Lung (tissue), 11 donors: ENCODE measurements at regions not wholly inside any gene's neighbourhood (a gene's known extent, or its start where the extent isn't known, plus 50 kb on each side); places are given as distances from the start of the nearest gene placed in this dataset.

ENCODE experiments used
- ATAC-seq: fragments of 200-7000 bp; cut with Tn5 transposase; one replicate; pipeline ENCODE4 v1.9.1; 2020; ENCODE audit warnings: moderate number of reproducible peaks; ENCODE audit not compliant: insufficient read depth, low FRiP score
- DNase-seq, 3 donors: peaks; one replicate each; pipeline ENCODE4 v3.0.0-alpha.2; 2013 to 2017
- H3K27ac ChIP-seq, 2 donors: one replicate each; pipeline ENCODE4 v1.5.1; 2013; ENCODE audit warnings: mild to moderate bottlenecking in 2 of 2, moderate library complexity in 2 of 2, control low read depth in 1 of 2, inconsistent platforms in 1 of 2, low read depth in 1 of 2, low read length in 1 of 2
- H3K27me3 ChIP-seq, 3 donors: one replicate each; pipeline ENCODE4 v1.5.1; 2013; ENCODE audit warnings: low read length in 2 of 3; ENCODE audit not compliant: control insufficient read depth in 3 of 3, insufficient read depth in 3 of 3
- H3K36me3 ChIP-seq, 4 donors: one replicate each; pipeline ENCODE4 v1.5.1; 2013; ENCODE audit warnings: low read length in 4 of 4, mild to moderate bottlenecking in 1 of 4, moderate library complexity in 1 of 4; ENCODE audit not compliant: control insufficient read depth in 4 of 4, insufficient read depth in 4 of 4
- H3K4me1 ChIP-seq, 5 donors: one replicate each; pipeline ENCODE4 v1.5.1; 2013; ENCODE audit warnings: low read length in 5 of 5, mild to moderate bottlenecking in 2 of 5, moderate library complexity in 1 of 5; ENCODE audit not compliant: control insufficient read depth in 5 of 5, insufficient read depth in 5 of 5
- H3K4me3 ChIP-seq: one replicate; pipeline ENCODE4 v1.5.1; 2013; ENCODE audit warnings: mild to moderate bottlenecking, control low read depth, moderate library complexity
- H3K9ac ChIP-seq, 2 donors: one replicate each; pipeline ENCODE4 v1.5.1; 2013; ENCODE audit warnings: low read length in 2 of 2, control low read depth in 1 of 2; ENCODE audit not compliant: insufficient read depth in 1 of 2
- H3K9me3 ChIP-seq, 4 donors: one replicate each; pipeline ENCODE4 v1.5.1; 2013; ENCODE audit warnings: low read length in 3 of 4, mild to moderate bottlenecking in 1 of 4, moderate library complexity in 1 of 4; ENCODE audit not compliant: control insufficient read depth in 4 of 4, insufficient read depth in 3 of 4
- WGBS, 2 donors: extraction: QIAGEN DNeasy Blood & Tissue Kit; methylation state at CpG; one replicate each; pipeline ENCODE4 v1.1.7; 2013; 5-methylcytosine and 5-hydroxymethylcytosine counted together
- TF ChIP-seq, protein P1 (sequence below): IDR thresholded peaks from 2 replicates; pipeline ENCODE4 v1.5.1; 2012; ENCODE audit warnings: mild to moderate bottlenecking; ENCODE audit errors: control extremely low read depth, extremely low read depth
- donor health status: control.
- donor health status: control.
- donor health status: Bipolar disorder and iron deficiency.
- donor health status: healthy.
- donor health status: DM: yes; HTN: yes; CAD: no.

- WGBS, 2 donors = 71 to 78% methylated on average over 3 of the region's 3 CpGs
- TF ChIP-seq, protein P1, sequence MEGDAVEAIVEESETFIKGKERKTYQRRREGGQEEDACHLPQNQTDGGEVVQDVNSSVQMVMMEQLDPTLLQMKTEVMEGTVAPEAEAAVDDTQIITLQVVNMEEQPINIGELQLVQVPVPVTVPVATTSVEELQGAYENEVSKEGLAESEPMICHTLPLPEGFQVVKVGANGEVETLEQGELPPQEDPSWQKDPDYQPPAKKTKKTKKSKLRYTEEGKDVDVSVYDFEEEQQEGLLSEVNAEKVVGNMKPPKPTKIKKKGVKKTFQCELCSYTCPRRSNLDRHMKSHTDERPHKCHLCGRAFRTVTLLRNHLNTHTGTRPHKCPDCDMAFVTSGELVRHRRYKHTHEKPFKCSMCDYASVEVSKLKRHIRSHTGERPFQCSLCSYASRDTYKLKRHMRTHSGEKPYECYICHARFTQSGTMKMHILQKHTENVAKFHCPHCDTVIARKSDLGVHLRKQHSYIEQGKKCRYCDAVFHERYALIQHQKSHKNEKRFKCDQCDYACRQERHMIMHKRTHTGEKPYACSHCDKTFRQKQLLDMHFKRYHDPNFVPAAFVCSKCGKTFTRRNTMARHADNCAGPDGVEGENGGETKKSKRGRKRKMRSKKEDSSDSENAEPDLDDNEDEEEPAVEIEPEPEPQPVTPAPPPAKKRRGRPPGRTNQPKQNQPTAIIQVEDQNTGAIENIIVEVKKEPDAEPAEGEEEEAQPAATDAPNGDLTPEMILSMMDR = no peak
- no peak for ATAC-seq
Observed at GRCh38 chr10:33579996-33580395, 245.5 kb upstream of the NRP1 start.

GRCh38 chr10:33573606-33574005 is 239.1 kb upstream of the NRP1 start:
- no peaks in the 10 kb centered on the region for H3K4me1 ChIP-seq
- H3K36me3 ChIP-seq = no peaks in the 10 kb centered on the region
- TF ChIP-seq, protein P1 = no peak
- ATAC-seq = no peak
- H3K27me3 ChIP-seq = no peaks in the 10 kb centered on the region
- H3K4me3 ChIP-seq = no peak overlapping the region
- 76 to 79% methylated on average over 2 of the region's 2 CpGs for WGBS, 2 donors
- H3K27ac ChIP-seq = no peak overlapping the region
- no peak overlapping the region for H3K9ac ChIP-seq
- no peaks in the 10 kb centered on the region for H3K9me3 ChIP-seq
- no peak for DNase-seq

More at GRCh38 chr10:33579996-33580395, 245.5 kb upstream of the NRP1 start:
- no peak overlapping the region for H3K9ac ChIP-seq
- DNase-seq = peak in 2 of 3 donors; percentile 39 to 43
- H3K27me3 ChIP-seq = no peaks in the 10 kb centered on the region
- H3K36me3 ChIP-seq = no peaks in the 10 kb centered on the region
- no peak overlapping the region for H3K4me3 ChIP-seq
- H3K4me1 ChIP-seq = no peaks in the 10 kb centered on the region
- no peaks in the 10 kb centered on the region for H3K9me3 ChIP-seq
- H3K27ac ChIP-seq = no peak overlapping the region

GRCh38 chr10:33571616-33572015 is 237.1 kb upstream of the NRP1 start:
- H3K4me1 ChIP-seq = no peaks in the 10 kb centered on the region
- no peak overlapping the region for H3K4me3 ChIP-seq
- DNase-seq = no peak
- H3K9ac ChIP-seq = no peak overlapping the region
- no peak for ATAC-seq
- no peaks in the 10 kb centered on the region for H3K27me3 ChIP-seq
- TF ChIP-seq, protein P1 = no peak
- H3K9me3 ChIP-seq = no peaks in the 10 kb centered on the region
- 86 to 91% methylated on average over 1 of the region's 1 CpG for WGBS, 2 donors
- no peaks in the 10 kb centered on the region for H3K36me3 ChIP-seq
- H3K27ac ChIP-seq = no peak overlapping the region

DNA sequence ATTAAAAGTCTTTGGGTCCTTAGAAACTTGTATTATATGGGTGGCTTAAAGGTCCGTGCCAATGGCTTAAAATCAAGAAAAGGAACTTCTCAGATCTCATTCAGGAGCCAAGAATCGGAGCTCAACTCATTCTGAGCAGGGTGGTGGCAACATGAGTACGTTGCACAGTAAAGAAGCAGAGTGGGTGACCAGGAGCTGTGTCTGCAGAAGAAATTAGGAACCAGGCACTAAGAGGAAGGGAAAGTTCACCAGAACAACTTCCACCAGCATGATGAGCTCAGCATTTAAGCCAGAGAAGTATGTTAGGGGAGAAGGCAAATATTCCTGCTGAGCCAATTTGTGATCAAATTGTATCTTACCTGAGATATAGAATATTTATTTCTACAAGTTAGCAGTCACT is 236.0 kb upstream of the NRP1 start:
- ATAC-seq (no peak), DNase-seq (no peak)
- no peak overlapping the region for H3K9ac ChIP-seq
- TF ChIP-seq, protein P1 = no peak
- H3K4me1 ChIP-seq = no peaks in the 10 kb centered on the region
- H3K27me3 ChIP-seq = no peaks in the 10 kb centered on the region
- no peak overlapping the region for H3K4me3 ChIP-seq
- peak overlapping the region in 1 of 2 donors; percentile 67 for H3K27ac ChIP-seq
- no peaks in the 10 kb centered on the region for H3K9me3 ChIP-seq
- WGBS, 2 donors = 54 to 70% methylated on average over 3 of the region's 3 CpGs
- H3K36me3 ChIP-seq = no peaks in the 10 kb centered on the region
